ENCODE measurements at regions not wholly inside any gene's neighbourhood (a gene's known extent, or its start where the extent isn't known, plus 50 kb on each side); places are given as distances from the start of the nearest gene placed in this dataset.
"Not testable (repeated sequence)": the region's sequence is repeated elsewhere in the genome, so short reads cannot be mapped to it uniquely, and the experiment has no call there.

DNA sequence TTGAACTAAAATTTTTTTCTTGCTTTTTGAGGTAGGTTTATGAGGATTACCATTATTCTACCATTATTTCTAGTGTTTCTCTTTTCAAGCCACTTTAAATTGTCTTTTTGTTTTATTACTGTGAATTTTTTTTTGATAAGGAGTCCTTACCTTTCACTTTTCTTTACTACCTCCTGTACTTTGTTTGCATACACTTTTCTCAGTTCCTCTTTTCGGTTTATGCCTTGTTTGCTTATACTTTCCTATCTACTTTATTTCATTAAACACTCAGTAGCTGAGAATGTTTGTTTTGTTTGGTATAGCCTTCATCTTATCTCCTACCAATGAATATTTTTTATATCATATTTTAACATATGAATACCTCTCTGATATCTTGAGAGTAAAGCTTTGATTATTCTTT is 147.9 kb downstream of the TFAP2B start:
- H3K27me3 ChIP-seq (replicated peaks; ENCODE audit: insufficient read depth) = no peaks in the 10 kb centered on the region
- H3K4me3 ChIP-seq = no peak overlapping the region
- TF ChIP-seq POLR2AphosphoS5 (IDR thresholded peaks at IDR 0.05) (no peak), POLR2A (IDR thresholded peaks at IDR 0.05) (no peak)
- TF ChIP-seq, protein P1, sequence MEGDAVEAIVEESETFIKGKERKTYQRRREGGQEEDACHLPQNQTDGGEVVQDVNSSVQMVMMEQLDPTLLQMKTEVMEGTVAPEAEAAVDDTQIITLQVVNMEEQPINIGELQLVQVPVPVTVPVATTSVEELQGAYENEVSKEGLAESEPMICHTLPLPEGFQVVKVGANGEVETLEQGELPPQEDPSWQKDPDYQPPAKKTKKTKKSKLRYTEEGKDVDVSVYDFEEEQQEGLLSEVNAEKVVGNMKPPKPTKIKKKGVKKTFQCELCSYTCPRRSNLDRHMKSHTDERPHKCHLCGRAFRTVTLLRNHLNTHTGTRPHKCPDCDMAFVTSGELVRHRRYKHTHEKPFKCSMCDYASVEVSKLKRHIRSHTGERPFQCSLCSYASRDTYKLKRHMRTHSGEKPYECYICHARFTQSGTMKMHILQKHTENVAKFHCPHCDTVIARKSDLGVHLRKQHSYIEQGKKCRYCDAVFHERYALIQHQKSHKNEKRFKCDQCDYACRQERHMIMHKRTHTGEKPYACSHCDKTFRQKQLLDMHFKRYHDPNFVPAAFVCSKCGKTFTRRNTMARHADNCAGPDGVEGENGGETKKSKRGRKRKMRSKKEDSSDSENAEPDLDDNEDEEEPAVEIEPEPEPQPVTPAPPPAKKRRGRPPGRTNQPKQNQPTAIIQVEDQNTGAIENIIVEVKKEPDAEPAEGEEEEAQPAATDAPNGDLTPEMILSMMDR (IDR thresholded peaks at IDR 0.05) = no peak
- intact Hi-C loops (cut with DNase I) = no loop called here
- H3K9me3 ChIP-seq = no peaks in the 10 kb centered on the region
- DNase-seq (ENCODE audit: low spot score) = no peak
- H3K36me3 ChIP-seq = no peaks in the 10 kb centered on the region
- WGBS = 25% methylated on average over 1 of the region's 1 CpG
- H3K4me1 ChIP-seq (replicated peaks) = no peaks in the 10 kb centered on the region
- no peak overlapping the region for H3K27ac ChIP-seq

DNA sequence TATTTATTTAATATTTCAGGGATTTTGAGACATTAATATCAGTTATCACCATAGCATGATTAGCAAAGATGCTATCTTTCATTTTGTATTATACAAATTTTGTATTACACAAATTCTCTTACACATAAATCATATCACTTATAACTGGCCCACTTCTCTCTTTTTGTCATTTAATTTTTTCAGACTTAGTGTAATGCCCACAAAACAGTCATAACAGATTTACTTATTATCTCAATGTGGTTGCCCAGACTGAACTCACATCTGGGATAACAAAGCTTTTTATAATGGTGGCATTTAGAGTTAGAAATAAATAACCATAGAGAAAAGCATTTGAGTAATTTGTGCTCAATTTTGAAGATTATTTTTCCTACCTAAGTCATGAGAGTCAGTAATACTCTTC is 148.3 kb downstream of the TFAP2B start:
- H3K4me3 ChIP-seq = no peak overlapping the region
- H3K27me3 ChIP-seq (replicated peaks; ENCODE audit: insufficient read depth) = no peaks in the 10 kb centered on the region
- TF ChIP-seq POLR2AphosphoS5 (IDR thresholded peaks at IDR 0.05) (no peak), POLR2A (IDR thresholded peaks at IDR 0.05) (no peak)
- TF ChIP-seq, protein P1 (IDR thresholded peaks at IDR 0.05) = no peak
- intact Hi-C loops (cut with DNase I) = no loop called here
- H3K27ac ChIP-seq = no peak overlapping the region
- no peak for DNase-seq (ENCODE audit: low spot score)
- no peaks in the 10 kb centered on the region for H3K4me1 ChIP-seq (replicated peaks)
- no peaks in the 10 kb centered on the region for H3K36me3 ChIP-seq
- no peaks in the 10 kb centered on the region for H3K9me3 ChIP-seq

DNA sequence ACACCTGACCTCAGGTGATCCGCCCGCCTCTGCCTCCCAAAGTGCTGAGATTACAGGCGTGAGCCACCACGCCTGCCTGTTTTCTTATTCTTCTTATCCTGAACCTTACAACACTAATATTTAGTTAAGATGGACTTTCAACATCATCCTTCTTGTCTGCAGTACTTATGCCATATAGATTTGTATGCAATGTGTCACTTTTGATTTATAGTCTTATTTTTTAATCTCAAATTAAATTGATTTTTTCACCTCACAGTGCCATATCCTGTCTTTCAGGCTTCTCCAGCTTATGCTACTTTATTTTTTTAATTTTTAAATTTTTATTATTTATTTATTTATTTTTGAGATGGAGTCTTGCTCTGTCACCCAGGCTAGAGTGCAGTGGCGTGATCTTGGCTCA is 149.6 kb downstream of the TFAP2B start:
- H3K4me1 ChIP-seq (replicated peaks); H3K27me3 ChIP-seq (replicated peaks; ENCODE audit: insufficient read depth); H3K9me3 ChIP-seq; H3K27ac ChIP-seq; DNase-seq (ENCODE audit: low spot score); intact Hi-C loops (cut with DNase I); H3K36me3 ChIP-seq; H3K4me3 ChIP-seq: not testable (repeated sequence)
- 95% methylated on average over 5 of the region's 5 CpGs for WGBS

DNA sequence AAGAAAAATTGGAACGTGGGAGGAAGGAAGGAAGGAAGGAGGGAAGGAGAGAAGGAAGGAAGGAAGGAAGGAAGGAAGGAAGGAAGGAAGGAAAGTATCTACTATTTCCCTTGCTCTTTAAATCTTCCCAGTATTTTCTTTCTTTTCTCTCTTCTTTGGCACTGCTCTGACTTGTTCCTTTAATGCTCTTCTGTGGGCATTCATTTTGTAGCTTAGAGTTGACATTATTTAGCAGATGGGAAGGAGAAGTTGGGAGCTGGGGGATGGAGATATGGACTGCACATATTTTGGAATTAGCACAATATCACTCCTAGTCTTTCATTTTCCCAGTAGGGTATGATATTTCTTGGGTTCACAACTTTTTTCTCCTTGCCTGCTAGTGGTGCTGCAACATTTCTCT is 152.2 kb downstream of the TFAP2B start:
- no peaks in the 10 kb centered on the region for H3K36me3 ChIP-seq
- no peak overlapping the region for H3K27ac ChIP-seq
- no peak overlapping the region for H3K4me3 ChIP-seq
- intact Hi-C loops (cut with DNase I) = no loop called here
- 44% methylated on average over 1 of the region's 1 CpG for WGBS
- no peaks in the 10 kb centered on the region for H3K9me3 ChIP-seq
- no peaks in the 10 kb centered on the region for H3K27me3 ChIP-seq (replicated peaks; ENCODE audit: insufficient read depth)
- no peaks in the 10 kb centered on the region for H3K4me1 ChIP-seq (replicated peaks)
- TF ChIP-seq POLR2AphosphoS5 (IDR thresholded peaks at IDR 0.05) = no peak
- TF ChIP-seq POLR2A (IDR thresholded peaks at IDR 0.05) = no peak
- TF ChIP-seq, protein P1 (IDR thresholded peaks at IDR 0.05) = no peak
- no peak for DNase-seq (ENCODE audit: low spot score)

DNA sequence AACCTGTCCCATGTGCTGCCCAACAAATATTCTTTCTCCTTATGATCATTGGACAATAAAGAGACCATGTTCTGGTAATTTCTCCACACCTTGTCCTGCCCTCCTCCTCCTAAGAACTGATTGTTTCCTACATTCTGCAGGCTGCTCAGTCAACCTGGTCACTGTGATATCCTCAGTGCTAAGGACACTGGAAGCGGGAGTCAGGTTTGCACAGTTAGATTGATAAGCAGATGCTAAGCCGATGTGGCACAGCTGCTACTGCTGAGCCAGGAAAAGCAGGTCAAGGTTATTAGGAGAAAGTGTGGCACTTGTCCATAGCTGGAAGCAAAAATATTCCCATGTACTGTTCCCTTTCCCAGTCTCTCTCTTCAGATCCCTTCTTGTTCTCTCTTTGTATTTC is 154.8 kb downstream of the TFAP2B start:
- WGBS = 83% methylated on average over 2 of the region's 2 CpGs
- Histone ChIP-seq H3K9me3 (no peaks in the 10 kb centered on the region), H3K27me3 (replicated peaks; ENCODE audit: insufficient read depth) (no peaks in the 10 kb centered on the region), H3K4me1 (replicated peaks) (no peaks in the 10 kb centered on the region), H3K27ac (no peak overlapping the region), H3K36me3 (no peaks in the 10 kb centered on the region), H3K4me3 (no peak overlapping the region)
- no peak for TF ChIP-seq POLR2AphosphoS5 (IDR thresholded peaks at IDR 0.05)
- TF ChIP-seq, protein P1 (IDR thresholded peaks at IDR 0.05) = no peak
- TF ChIP-seq POLR2A (IDR thresholded peaks at IDR 0.05) = no peak
- no peak for DNase-seq (ENCODE audit: low spot score)
- intact Hi-C loops (cut with DNase I) = no loop called here

All from prostate gland (tissue), 2 donors.